ENCODE measurements at regions not wholly inside any gene's neighbourhood (a gene's known extent, or its start where the extent isn't known, plus 50 kb on each side); places are given as distances from the start of the nearest gene placed in this dataset.

DNA sequence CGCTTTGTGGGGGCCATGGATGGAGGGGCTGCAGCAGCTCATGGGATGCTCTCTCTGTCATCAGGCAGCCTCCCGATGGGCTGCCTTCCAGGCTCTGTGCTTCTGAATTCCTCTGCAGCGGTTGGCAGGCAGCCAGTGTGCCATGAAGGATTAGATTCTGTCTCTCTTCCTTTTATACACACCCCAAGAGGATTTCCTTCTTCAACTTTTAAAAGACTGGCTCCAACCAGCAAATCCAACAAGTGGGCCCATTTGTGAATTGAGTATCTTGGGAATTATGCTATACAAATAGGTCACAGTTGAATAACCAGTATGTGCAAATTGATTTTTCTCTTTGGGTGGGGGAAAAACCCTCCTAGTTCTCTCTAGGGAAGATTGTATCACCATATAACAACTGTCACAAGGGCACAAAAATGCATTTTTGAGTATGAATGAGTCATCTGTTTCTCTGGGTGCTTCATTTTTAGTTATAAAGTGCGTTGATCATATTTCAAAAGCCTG is 96.8 kb upstream of the FAT1 start:
- H3K9me3 Mint-ChIP-seq, result peaks cover 3 to 4% of the 10 kb centered on the region in 2 donors
- intact Hi-C loops (cut with micrococcal nuclease), result no loop called here
- no peak overlapping the region for H3K27ac Mint-ChIP-seq
- 84% methylated on average over 4 of the region's 4 CpGs for WGBS (ENCODE audit: insufficient coverage)
- no peaks in the 10 kb centered on the region for H3K36me3 ChIP-seq (ENCODE audit: control insufficient read depth, insufficient read depth, low read length)
- H3K9me3 ChIP-seq (ENCODE audit: control insufficient read depth, insufficient read depth, low read length), result peaks cover 3% of the 10 kb centered on the region
- H3K4me1 Mint-ChIP-seq, result no peaks in the 10 kb centered on the region
- no peaks in the 10 kb centered on the region for H3K4me1 ChIP-seq (ENCODE audit: control insufficient read depth, insufficient read depth, low read length)
- ATAC-seq, result no peak
- H3K4me3 Mint-ChIP-seq, result no peak overlapping the region
- DNase-seq, result no peak
- no peak for TF ChIP-seq CTCF (IDR thresholded peaks at IDR 0.05)
- H3K4me3 ChIP-seq (ENCODE audit: low read length), result no peak overlapping the region
- H3K27ac ChIP-seq (ENCODE audit: low read length), result no peak overlapping the region
- H3K27me3 Mint-ChIP-seq (ENCODE audit: low read depth in 2 of 2), result no peaks in the 10 kb centered on the region
- H3K36me3 Mint-ChIP-seq, result no peaks in the 10 kb centered on the region
- no peaks in the 10 kb centered on the region for H3K27me3 ChIP-seq (ENCODE audit: control insufficient read depth, insufficient read depth, low read length)

DNA sequence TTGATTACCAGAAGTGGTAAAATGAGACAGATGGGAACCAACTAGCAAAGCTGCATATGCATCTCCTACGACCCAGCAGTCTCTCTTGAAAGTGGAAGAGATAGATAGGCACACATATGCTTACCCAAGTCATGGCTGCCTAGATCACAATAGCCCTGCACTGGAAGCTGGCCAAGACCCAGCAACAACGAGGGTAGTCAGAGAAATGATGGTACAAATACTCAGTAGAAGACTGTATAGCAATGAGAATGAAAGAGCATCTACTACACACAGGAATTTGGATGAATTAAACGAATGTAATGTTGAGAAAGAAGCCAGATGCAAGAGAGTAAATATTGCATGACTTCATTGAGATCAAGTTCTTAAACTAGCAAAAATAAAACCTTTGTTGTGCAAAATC is 100.3 kb upstream of the FAT1 start:
- no peak overlapping the region for H3K4me3 ChIP-seq (ENCODE audit: low read length)
- peaks cover 11 to 13% of the 10 kb centered on the region in 2 donors for H3K9me3 Mint-ChIP-seq
- ATAC-seq, result no peak
- no peaks in the 10 kb centered on the region for H3K36me3 Mint-ChIP-seq
- H3K27ac ChIP-seq (ENCODE audit: low read length), result no peak overlapping the region
- H3K4me3 Mint-ChIP-seq, result no peak overlapping the region
- H3K4me1 ChIP-seq (ENCODE audit: control insufficient read depth, insufficient read depth, low read length), result no peaks in the 10 kb centered on the region
- intact Hi-C loops (cut with micrococcal nuclease), result no loop called here
- no peak overlapping the region for H3K27ac Mint-ChIP-seq
- no peaks in the 10 kb centered on the region for H3K36me3 ChIP-seq (ENCODE audit: control insufficient read depth, insufficient read depth, low read length)
- DNase-seq, result no peak
- peaks cover 3% of the 10 kb centered on the region for H3K9me3 ChIP-seq (ENCODE audit: control insufficient read depth, insufficient read depth, low read length)
- H3K4me1 Mint-ChIP-seq, result no peaks in the 10 kb centered on the region
- WGBS (ENCODE audit: insufficient coverage), result 63% methylated on average over 3 of the region's 3 CpGs
- no peak for TF ChIP-seq CTCF (IDR thresholded peaks at IDR 0.05)
- no peaks in the 10 kb centered on the region for H3K27me3 ChIP-seq (ENCODE audit: control insufficient read depth, insufficient read depth, low read length)
- no peaks in the 10 kb centered on the region for H3K27me3 Mint-ChIP-seq (ENCODE audit: low read depth in 2 of 2)

DNA sequence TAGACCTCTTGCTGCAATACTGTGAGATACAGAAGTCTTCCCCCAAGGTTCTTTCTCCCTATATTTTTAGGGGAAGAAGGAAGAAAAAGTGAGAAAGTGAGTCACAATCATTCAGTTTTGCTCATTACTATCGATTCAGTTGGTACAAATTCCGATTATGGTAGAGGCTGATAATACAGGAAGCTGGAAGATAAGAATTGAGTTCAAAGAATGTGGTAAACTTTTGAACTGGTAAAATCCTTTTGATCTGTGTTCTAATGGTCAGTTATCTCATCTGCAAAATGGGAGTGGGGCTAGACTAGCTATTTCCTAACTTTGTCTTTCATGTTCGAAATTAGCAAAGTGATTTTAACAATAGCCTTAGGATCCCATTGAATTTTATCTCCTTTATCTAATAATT is 101.4 kb upstream of the FAT1 start:
- TF ChIP-seq CTCF (IDR thresholded peaks at IDR 0.05), result no peak
- Mint-ChIP-seq H3K36me3 (no peaks in the 10 kb centered on the region), H3K4me1 (no peaks in the 10 kb centered on the region), H3K9me3 (peaks cover 12 to 16% of the 10 kb centered on the region in 2 donors), H3K27ac (no peak overlapping the region), H3K27me3 (ENCODE audit: low read depth in 2 of 2) (no peaks in the 10 kb centered on the region), H3K4me3 (no peak overlapping the region)
- peaks cover 3% of the 10 kb centered on the region for H3K9me3 ChIP-seq (ENCODE audit: control insufficient read depth, insufficient read depth, low read length)
- H3K27me3 ChIP-seq (ENCODE audit: control insufficient read depth, insufficient read depth, low read length), result no peaks in the 10 kb centered on the region
- no peak overlapping the region for H3K4me3 ChIP-seq (ENCODE audit: low read length)
- no peaks in the 10 kb centered on the region for H3K36me3 ChIP-seq (ENCODE audit: control insufficient read depth, insufficient read depth, low read length)
- H3K27ac ChIP-seq (ENCODE audit: low read length), result no peak overlapping the region
- WGBS (ENCODE audit: insufficient coverage), result 84% methylated on average over 2 of the region's 3 CpGs
- DNase-seq (no peak), ATAC-seq (no peak)
- H3K4me1 ChIP-seq (ENCODE audit: control insufficient read depth, insufficient read depth, low read length), result no peaks in the 10 kb centered on the region
- intact Hi-C loops (cut with micrococcal nuclease), result no loop called here

DNA sequence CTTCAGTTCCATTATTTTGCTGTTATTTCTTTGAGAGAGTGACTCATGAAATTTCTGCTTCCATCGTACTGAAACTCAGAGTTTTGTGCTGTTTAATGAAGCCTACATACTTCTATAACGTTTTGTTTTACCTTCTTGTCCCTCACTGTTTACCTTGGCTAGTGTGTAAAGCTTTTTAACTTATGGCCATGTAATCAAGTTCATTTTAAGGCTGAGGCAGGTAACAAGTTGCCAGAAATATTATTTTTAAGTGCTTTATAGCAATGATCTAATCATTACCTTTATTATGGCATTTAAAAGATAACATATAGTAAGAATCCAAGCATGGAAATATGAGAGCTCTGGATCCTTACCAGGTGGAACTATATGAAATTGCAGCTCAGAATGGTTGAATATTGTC is 102.3 kb upstream of the FAT1 start:
- Mint-ChIP-seq H3K9me3 (peaks cover 17 to 25% of the 10 kb centered on the region in 2 donors), H3K27ac (no peak overlapping the region), H3K27me3 (ENCODE audit: low read depth in 2 of 2) (no peaks in the 10 kb centered on the region), H3K4me1 (no peaks in the 10 kb centered on the region), H3K36me3 (no peaks in the 10 kb centered on the region), H3K4me3 (no peak overlapping the region)
- Histone ChIP-seq H3K27me3 (ENCODE audit: control insufficient read depth, insufficient read depth, low read length) (no peaks in the 10 kb centered on the region), H3K9me3 (ENCODE audit: control insufficient read depth, insufficient read depth, low read length) (no peaks in the 10 kb centered on the region), H3K4me3 (ENCODE audit: low read length) (no peak overlapping the region), H3K36me3 (ENCODE audit: control insufficient read depth, insufficient read depth, low read length) (no peaks in the 10 kb centered on the region), H3K27ac (ENCODE audit: low read length) (no peak overlapping the region), H3K4me1 (ENCODE audit: control insufficient read depth, insufficient read depth, low read length) (no peaks in the 10 kb centered on the region)
- intact Hi-C loops (cut with micrococcal nuclease), result no loop called here
- WGBS (ENCODE audit: insufficient coverage), result 86% methylated on average over 2 of the region's 2 CpGs
- ATAC-seq (no peak), DNase-seq (no peak)
- TF ChIP-seq CTCF (IDR thresholded peaks at IDR 0.05), result no peak
